Vagina (tissue), 2 donors: ENCODE measurements at regions not wholly inside any gene's neighbourhood (a gene's known extent, or its start where the extent isn't known, plus 50 kb on each side); places are given as distances from the start of the nearest gene placed in this dataset.

Source experiments
- CTCF ChIP-seq, 3 experiments: fragments of 450-650 bp in 2 of 3; fragments of 200-600 bp in 1 of 3; sonication (generic) in 1 of 3; IDR thresholded peaks; one replicate each; pipeline ENCODE4 v1.5.1; 2017 to 2019; ENCODE audit warnings: antibody characterized with exemption in 3 of 3, mild to moderate bottlenecking in 2 of 3, moderate library complexity in 2 of 3
- POLR2A ChIP-seq, 2 donors: fragments of 450-650 bp; IDR thresholded peaks; one replicate each; pipeline ENCODE4 v1.6.1; 2017; ENCODE audit warnings: antibody characterized with exemption in 2 of 2, mild to moderate bottlenecking in 2 of 2, moderate library complexity in 2 of 2
- POLR2AphosphoS5 ChIP-seq, 2 donors: sonication (generic); formaldehyde crosslinking; IDR thresholded peaks; one replicate each; pipeline ENCODE4 v1.9.0; 2017; ENCODE audit warnings: antibody characterized with exemption in 2 of 2, mild to moderate bottlenecking in 2 of 2, low read depth in 1 of 2; ENCODE audit not compliant: insufficient read depth in 1 of 2

GRCh38 chr20:52826722-52827121 lies 145.4 kb upstream of the TSHZ2 start:
- TF ChIP-seq POLR2A (IDR thresholded peaks at IDR 0.05) (no peak), CTCF (IDR thresholded peaks at IDR 0.05) (no peak), POLR2AphosphoS5 (IDR thresholded peaks at IDR 0.05; ENCODE audit: insufficient read depth in 1 of 2, low read depth in 1 of 2) (no peak)
